PFSK-1 (cell line): ENCODE measurements at regions not wholly inside any gene's neighbourhood (a gene's known extent, or its start where the extent isn't known, plus 50 kb on each side); places are given as distances from the start of the nearest gene placed in this dataset.

Experiments used
- FOXP2 ChIP-seq: optimal IDR thresholded peaks from 2 replicates; pipeline ENCODE3; 2011; ENCODE audit warnings: borderline replicate concordance, control low read depth, inconsistent platforms; ENCODE audit not compliant: insufficient read depth; ENCODE audit errors: extremely low read length, extremely low read depth
- POLR2AphosphoS5 ChIP-seq: IDR thresholded peaks from 2 replicates; pipeline ENCODE4 v1.6.1; 2012; ENCODE audit warnings: low read depth, mild to moderate bottlenecking, control low read depth, low read length, moderate library complexity
- SIN3A ChIP-seq: IDR thresholded peaks from 2 replicates; pipeline ENCODE4 v1.6.1; 2012; ENCODE audit warnings: mild to moderate bottlenecking, low read length, moderate library complexity, borderline replicate concordance; ENCODE audit not compliant: insufficient read depth
- TAF1 ChIP-seq: IDR thresholded peaks from 2 replicates; pipeline ENCODE4 v1.6.1; 2012; ENCODE audit warnings: low read length, control low read depth, borderline replicate concordance; ENCODE audit not compliant: insufficient read depth
- TF ChIP-seq, protein P1 (sequence below), 2 experiments: IDR thresholded peaks; 2 replicates each; pipeline versions ENCODE4 v1.6.1 to v1.8.0; 2011 to 2012; ENCODE audit warnings: low read depth in 2 of 2, low read length in 2 of 2, control low read depth in 1 of 2, inconsistent platforms in 1 of 2, mild to moderate bottlenecking in 1 of 2, moderate library complexity in 1 of 2; ENCODE audit not compliant: insufficient read depth in 1 of 2

DNA sequence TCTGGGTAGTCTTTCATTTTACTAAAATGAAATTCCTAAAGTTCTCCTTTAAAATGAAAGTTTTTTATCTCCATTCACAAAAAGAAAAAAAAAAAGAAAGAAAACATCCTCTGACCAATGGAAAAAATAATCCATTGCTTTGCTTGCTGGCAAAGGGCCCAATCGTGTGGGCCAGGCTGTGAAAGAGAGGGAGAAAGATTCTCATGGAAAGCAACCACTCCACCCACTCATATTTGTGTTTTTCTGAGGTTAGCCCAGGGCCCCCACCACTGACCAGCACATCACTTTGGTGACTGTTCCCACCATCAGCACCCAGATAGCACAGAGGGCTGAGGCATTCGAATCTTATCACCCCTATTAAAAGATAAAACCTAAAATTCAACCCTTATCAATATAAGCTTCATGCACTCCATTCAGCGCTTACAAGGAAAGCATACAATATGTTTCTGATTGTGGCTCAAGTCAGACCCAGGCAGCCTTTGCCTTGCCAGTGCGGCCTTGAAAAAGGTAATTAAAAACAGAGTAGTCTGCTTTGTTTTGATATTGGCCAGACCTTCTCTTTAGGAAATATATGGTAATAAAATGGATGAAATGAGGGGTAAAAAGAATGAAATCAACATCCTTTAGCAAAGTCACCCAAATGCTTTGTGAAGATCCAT is 192.8 kb downstream of the ETS1 start:
- TF ChIP-seq FOXP2 (no peak), POLR2AphosphoS5 (no peak), TAF1 (no peak), SIN3A (0 out of 2 replicates have a peak, but pooled peaks have one; percentile 38)
- TF ChIP-seq, protein P1, sequence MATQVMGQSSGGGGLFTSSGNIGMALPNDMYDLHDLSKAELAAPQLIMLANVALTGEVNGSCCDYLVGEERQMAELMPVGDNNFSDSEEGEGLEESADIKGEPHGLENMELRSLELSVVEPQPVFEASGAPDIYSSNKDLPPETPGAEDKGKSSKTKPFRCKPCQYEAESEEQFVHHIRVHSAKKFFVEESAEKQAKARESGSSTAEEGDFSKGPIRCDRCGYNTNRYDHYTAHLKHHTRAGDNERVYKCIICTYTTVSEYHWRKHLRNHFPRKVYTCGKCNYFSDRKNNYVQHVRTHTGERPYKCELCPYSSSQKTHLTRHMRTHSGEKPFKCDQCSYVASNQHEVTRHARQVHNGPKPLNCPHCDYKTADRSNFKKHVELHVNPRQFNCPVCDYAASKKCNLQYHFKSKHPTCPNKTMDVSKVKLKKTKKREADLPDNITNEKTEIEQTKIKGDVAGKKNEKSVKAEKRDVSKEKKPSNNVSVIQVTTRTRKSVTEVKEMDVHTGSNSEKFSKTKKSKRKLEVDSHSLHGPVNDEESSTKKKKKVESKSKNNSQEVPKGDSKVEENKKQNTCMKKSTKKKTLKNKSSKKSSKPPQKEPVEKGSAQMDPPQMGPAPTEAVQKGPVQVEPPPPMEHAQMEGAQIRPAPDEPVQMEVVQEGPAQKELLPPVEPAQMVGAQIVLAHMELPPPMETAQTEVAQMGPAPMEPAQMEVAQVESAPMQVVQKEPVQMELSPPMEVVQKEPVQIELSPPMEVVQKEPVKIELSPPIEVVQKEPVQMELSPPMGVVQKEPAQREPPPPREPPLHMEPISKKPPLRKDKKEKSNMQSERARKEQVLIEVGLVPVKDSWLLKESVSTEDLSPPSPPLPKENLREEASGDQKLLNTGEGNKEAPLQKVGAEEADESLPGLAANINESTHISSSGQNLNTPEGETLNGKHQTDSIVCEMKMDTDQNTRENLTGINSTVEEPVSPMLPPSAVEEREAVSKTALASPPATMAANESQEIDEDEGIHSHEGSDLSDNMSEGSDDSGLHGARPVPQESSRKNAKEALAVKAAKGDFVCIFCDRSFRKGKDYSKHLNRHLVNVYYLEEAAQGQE (IDR thresholded peaks at IDR 0.05; ENCODE audit: insufficient read depth in 1 of 2, low read depth in 2 of 2, low read length in 2 of 2), result peak in 1 of 2 experiments; percentile 3; a peak in 1 of 4 replicates

DNA sequence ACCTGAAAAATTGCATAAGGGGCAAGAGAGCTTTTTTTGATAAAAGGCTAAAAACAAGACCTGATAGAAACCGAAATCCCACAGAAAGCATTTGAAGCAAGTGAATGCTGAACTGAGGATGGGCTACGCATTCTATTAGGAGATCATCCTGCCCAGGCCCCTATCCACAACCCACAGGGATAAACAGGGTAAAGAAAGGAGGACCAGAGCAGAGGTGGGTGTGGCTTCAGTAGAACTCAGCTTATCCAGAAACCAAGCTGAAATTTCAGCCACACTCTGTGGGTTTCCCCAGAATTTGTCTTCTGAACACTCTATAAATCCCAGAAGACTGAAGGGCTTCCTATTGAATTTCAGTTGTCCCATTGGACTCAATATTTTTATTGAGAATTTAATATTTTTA is 195.1 kb downstream of the ETS1 start:
- TF ChIP-seq POLR2AphosphoS5, result no peak
- TF ChIP-seq SIN3A, result no peak
- TF ChIP-seq TAF1, result no peak
- TF ChIP-seq, protein P1 (IDR thresholded peaks at IDR 0.05; ENCODE audit: insufficient read depth in 1 of 2, low read depth in 2 of 2, low read length in 2 of 2), result no peak
- no peak for TF ChIP-seq FOXP2

DNA sequence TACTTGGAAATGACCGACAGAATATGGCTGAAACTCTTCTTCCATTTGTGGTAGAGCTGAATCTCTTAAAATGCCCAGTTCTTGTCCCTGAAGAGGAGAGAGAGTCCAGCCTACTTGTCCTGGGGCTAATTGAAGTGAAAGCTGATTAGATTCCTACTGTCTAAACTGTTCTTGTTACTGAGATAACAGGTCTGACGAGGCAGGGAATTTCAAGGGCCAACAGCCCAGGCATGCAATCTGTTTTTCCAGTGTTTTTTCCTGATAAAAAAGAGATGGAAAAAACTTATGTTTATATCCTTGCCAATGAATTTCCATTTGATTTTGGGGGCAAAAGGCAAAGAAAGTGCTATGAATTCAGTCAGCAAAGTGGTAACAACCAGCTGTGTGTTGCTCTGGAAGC is 195.5 kb downstream of the ETS1 start:
- TF ChIP-seq POLR2AphosphoS5 (no peak), TAF1 (no peak), SIN3A (no peak), FOXP2 (no peak)
- TF ChIP-seq, protein P1 (IDR thresholded peaks at IDR 0.05; ENCODE audit: insufficient read depth in 1 of 2, low read depth in 2 of 2, low read length in 2 of 2), result no peak

- no peak for TF ChIP-seq POLR2AphosphoS5
- TF ChIP-seq FOXP2, result no peak
- TF ChIP-seq, protein P1 (IDR thresholded peaks at IDR 0.05; ENCODE audit: insufficient read depth in 1 of 2, low read depth in 2 of 2, low read length in 2 of 2), result no peak
- no peak for TF ChIP-seq TAF1
- TF ChIP-seq SIN3A, result no peak
Measured at GRCh38 chr11:128390246-128390645, 197.1 kb downstream of the ETS1 start.

DNA sequence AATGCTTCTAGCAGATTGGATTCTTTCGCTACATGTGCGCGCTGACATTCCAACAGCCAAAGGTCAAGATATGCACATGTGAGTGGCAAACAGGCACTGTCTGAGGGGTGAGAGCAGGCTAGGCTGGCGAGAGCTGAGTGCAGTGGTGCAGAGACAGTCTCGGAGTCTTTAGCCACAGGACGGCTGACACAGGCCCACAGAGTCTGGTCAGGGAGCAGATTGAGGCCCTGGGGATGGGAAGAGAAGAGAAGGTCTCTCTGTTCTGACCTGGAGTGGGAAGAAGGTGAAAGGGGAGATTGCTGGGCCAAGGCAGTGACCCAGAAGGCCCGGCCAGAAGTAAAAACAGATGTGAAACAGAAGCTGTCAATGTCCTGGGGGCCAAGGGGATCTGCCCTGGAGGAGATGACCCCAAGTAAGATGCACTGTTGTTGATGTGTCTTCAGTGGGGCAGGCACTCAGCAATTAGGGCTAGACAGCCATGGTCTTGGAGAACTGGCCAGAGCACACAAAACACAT is 197.8 kb downstream of the ETS1 start:
- TF ChIP-seq, protein P1 (IDR thresholded peaks at IDR 0.05; ENCODE audit: insufficient read depth in 1 of 2, low read depth in 2 of 2, low read length in 2 of 2), result no peak
